Fibroblast of skin of right quadriceps (primary cell): ENCODE measurements at regions not wholly inside any gene's neighbourhood (a gene's known extent, or its start where the extent isn't known, plus 50 kb on each side); places are given as distances from the start of the nearest gene placed in this dataset.
"Not testable (repeated sequence)": the region's sequence is repeated elsewhere in the genome, so short reads cannot be mapped to it uniquely, and the experiment has no call there.

Experiments
- DNase-seq: peaks from one replicate; pipeline ENCODE4 v3.0.0-alpha.2; 2013

DNA sequence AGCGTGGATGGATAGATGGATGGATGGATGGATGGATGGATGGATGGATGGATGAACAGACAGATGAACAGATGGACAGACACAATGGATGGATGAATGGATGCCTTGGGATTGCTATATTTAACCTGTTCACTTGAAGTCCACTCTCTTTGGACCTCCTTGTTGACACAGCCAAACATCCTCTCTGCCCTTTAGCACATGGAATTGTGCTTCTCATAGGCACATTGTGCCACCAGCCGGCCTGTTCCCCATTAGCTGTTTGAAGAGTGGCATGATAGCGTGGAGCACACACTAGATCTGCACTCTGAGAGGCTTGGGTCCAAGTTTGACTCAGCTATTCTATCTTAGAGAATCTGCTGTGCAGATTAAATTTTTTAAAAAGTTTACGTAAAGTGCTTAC, 56.9 kb upstream of the GSC start:
- no peak for DNase-seq

- no peak for DNase-seq
Observed at GRCh38 chr14:94823556-94824341, 53.8 kb upstream of the GSC start.

- no peak for DNase-seq
Observed at GRCh38 chr14:94821705-94822104, 51.8 kb upstream of the GSC start.

- DNase-seq, result not testable (repeated sequence)
Observed at GRCh38 chr14:94820932-94821331, 51.0 kb upstream of the GSC start.
